A673 (cell line): ENCODE measurements at regions not wholly inside any gene's neighbourhood (a gene's known extent, or its start where the extent isn't known, plus 50 kb on each side); places are given as distances from the start of the nearest gene placed in this dataset.

Source experiments
- EZH2 ChIP-seq: fragments of 200-600 bp; sonication (generic); IDR thresholded peaks from 2 replicates; pipeline ENCODE4 v1.6.1; 2017; ENCODE audit warnings: borderline replicate concordance, low read depth, mild to moderate bottlenecking, mixed read lengths, antibody characterized with exemption, low read length; ENCODE audit not compliant: poor library complexity, severe bottlenecking
- TF ChIP-seq, protein P1 (sequence below): fragments of 300-800, 200-600 bp; sonication (generic); conservative IDR thresholded peaks from 2 replicates; pipeline ENCODE4 v1.5.1; 2017; ENCODE audit warnings: low read depth, mild to moderate bottlenecking, antibody characterized with exemption, low read length, moderate library complexity, mixed read lengths

DNA sequence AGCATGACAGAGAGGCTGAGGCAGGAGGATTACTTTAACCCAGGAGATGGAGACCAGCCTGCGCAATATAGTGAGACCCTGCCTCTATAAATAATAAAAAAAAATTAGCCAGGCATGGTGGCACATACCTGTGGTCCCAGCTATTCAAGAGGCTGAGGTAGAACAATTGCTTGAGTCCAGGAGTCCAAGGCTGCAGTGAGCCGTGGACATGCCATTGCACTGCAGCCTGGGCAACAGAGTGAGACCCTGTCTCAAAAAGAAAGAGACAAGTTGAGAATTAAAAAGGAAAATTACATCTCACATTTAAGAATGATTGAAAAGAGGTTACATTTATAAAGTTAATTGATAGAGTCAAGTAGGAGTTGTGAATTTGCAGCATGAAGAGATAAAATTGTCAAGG is 91.4 kb upstream of the TMPO start:
- TF ChIP-seq, protein P1, sequence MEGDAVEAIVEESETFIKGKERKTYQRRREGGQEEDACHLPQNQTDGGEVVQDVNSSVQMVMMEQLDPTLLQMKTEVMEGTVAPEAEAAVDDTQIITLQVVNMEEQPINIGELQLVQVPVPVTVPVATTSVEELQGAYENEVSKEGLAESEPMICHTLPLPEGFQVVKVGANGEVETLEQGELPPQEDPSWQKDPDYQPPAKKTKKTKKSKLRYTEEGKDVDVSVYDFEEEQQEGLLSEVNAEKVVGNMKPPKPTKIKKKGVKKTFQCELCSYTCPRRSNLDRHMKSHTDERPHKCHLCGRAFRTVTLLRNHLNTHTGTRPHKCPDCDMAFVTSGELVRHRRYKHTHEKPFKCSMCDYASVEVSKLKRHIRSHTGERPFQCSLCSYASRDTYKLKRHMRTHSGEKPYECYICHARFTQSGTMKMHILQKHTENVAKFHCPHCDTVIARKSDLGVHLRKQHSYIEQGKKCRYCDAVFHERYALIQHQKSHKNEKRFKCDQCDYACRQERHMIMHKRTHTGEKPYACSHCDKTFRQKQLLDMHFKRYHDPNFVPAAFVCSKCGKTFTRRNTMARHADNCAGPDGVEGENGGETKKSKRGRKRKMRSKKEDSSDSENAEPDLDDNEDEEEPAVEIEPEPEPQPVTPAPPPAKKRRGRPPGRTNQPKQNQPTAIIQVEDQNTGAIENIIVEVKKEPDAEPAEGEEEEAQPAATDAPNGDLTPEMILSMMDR: no peak
- TF ChIP-seq EZH2: no peak
